CD4-positive, alpha-beta T cell (primary cell): ENCODE measurements at regions not wholly inside any gene's neighbourhood (a gene's known extent, or its start where the extent isn't known, plus 50 kb on each side); places are given as distances from the start of the nearest gene placed in this dataset.

ENCODE experiments used
- ATAC-seq: fragments of 200-7000 bp; cut with Tn5 transposase; one replicate; pipeline ENCODE4 v1.10.0; 2022; ENCODE audit warnings: mild to moderate bottlenecking; ENCODE audit not compliant: poor library complexity
- CTCF ChIA-PET: fragments of 350-600 bp; sonication (Branson Sonifier 250); formaldehyde crosslinking; loops from one replicate; lab custom pipeline; 2021; ENCODE audit warnings: antibody characterized with exemption, inconsistent platforms; lab: Charles Lee
- POLR2A ChIA-PET: fragments of 350-600 bp; sonication (Branson Sonifier 250); formaldehyde crosslinking; loops from one replicate; lab custom pipeline; 2021; ENCODE audit warnings: antibody characterized with exemption, inconsistent platforms; lab: Charles Lee
- DNase-seq, 14 experiments: peaks; one replicate each; pipeline ENCODE4 v3.0.0-alpha.2; 2013 to 2020; ENCODE audit warnings: mixed read lengths in 2 of 14
- H3K27ac ChIP-seq, 2 donors: one replicate each; pipeline versions ENCODE4 v1.5.1 to v1.7.0; 2013; ENCODE audit warnings: low read length in 2 of 2, low read depth in 1 of 2, mild to moderate bottlenecking in 1 of 2
- H3K27me3 ChIP-seq, 2 experiments: 1 replicate in 1 of 2; 2 replicates in 1 of 2; pipeline versions ENCODE4 v1.6.1 to v1.7.0; 2013; ENCODE audit warnings: low read length in 2 of 2, control low read depth in 1 of 2, mild to moderate bottlenecking in 1 of 2, moderate library complexity in 1 of 2; ENCODE audit not compliant: insufficient read depth in 2 of 2, control insufficient read depth in 1 of 2
- H3K36me3 ChIP-seq: one replicate; pipeline ENCODE4 v1.6.1; 2013; ENCODE audit warnings: low read length, control low read depth; ENCODE audit not compliant: insufficient read depth
- H3K4me1 ChIP-seq: one replicate; pipeline ENCODE4 v1.6.1; 2013; ENCODE audit warnings: low read length, control low read depth; ENCODE audit not compliant: insufficient read depth
- H3K4me3 ChIP-seq: one replicate; pipeline ENCODE4 v1.5.1; 2013; ENCODE audit warnings: mild to moderate bottlenecking, low read length, moderate library complexity
- H3K9me3 ChIP-seq, 2 experiments: 1 replicate in 1 of 2; 2 replicates in 1 of 2; pipeline versions ENCODE4 v1.6.1 to v1.7.0; 2013; ENCODE audit warnings: low read length in 2 of 2, mild to moderate bottlenecking in 2 of 2, control low read depth in 1 of 2, moderate library complexity in 1 of 2; ENCODE audit not compliant: control insufficient read depth in 1 of 2, insufficient read depth in 1 of 2
- H3K27ac Mint-ChIP-seq: one replicate; pipeline ENCODE4 v1.8.0; 2020; ENCODE audit warnings: mixed read lengths
- H3K27me3 Mint-ChIP-seq: one replicate; pipeline ENCODE4 v1.8.0; 2021; ENCODE audit warnings: mixed read lengths
- H3K36me3 Mint-ChIP-seq: one replicate; pipeline ENCODE4 v1.8.0; 2021; ENCODE audit warnings: low read depth, mixed read lengths
- H3K4me1 Mint-ChIP-seq: one replicate; pipeline ENCODE4 v1.8.0; 2021; ENCODE audit warnings: low read depth, mixed read lengths
- H3K4me3 Mint-ChIP-seq: one replicate; pipeline ENCODE4 v1.8.0; 2020; ENCODE audit warnings: mild to moderate bottlenecking, mixed read lengths
- H3K9me3 Mint-ChIP-seq: one replicate; pipeline ENCODE4 v1.8.0; 2020; ENCODE audit warnings: mixed read lengths
- CTCF ChIP-seq: fragments of 200-600 bp; IDR thresholded peaks from one replicate; pipeline ENCODE4 v1.8.0; 2022; ENCODE audit warnings: antibody characterized with exemption, mild to moderate bottlenecking
- intact Hi-C, 2 experiments: fragments of 100-400 bp; cut with DNase I in 1 of 2; cut with micrococcal nuclease in 1 of 2; formaldehyde crosslinking; loops; one replicate each; pipeline versions ENCODE4 v1.15.1 to v1.9.0; 2023 to 2025; cut with DNase I, micrococcal nuclease

GRCh38 chr13:91181892-91182291, 165.6 kb upstream of the MIR17HG start:
- ChIA-PET CTCF (no interaction called here), POLR2A (no interaction called here)
- no peaks in the 10 kb centered on the region for H3K4me1 ChIP-seq
- H3K27ac ChIP-seq, result no peak overlapping the region
- Mint-ChIP-seq H3K4me3 (no peak overlapping the region), H3K27me3 (peaks cover 13% of the 10 kb centered on the region), H3K36me3 (no peaks in the 10 kb centered on the region), H3K27ac (no peak overlapping the region), H3K4me1 (no peaks in the 10 kb centered on the region), H3K9me3 (no peaks in the 10 kb centered on the region)
- intact Hi-C loops, result no loop called here
- no peak for DNase-seq
- H3K27me3 ChIP-seq, result no peaks in the 10 kb centered on the region
- H3K4me3 ChIP-seq, result no peak overlapping the region
- H3K9me3 ChIP-seq, result no peaks in the 10 kb centered on the region
- no peaks in the 10 kb centered on the region for H3K36me3 ChIP-seq
- ATAC-seq, result no peak
- TF ChIP-seq CTCF, result no peak

- intact Hi-C loops, result no loop called here
- Mint-ChIP-seq H3K27ac (no peak overlapping the region), H3K4me3 (no peak overlapping the region), H3K4me1 (no peaks in the 10 kb centered on the region), H3K27me3 (peaks cover 8% of the 10 kb centered on the region), H3K36me3 (no peaks in the 10 kb centered on the region), H3K9me3 (no peaks in the 10 kb centered on the region)
- no peak overlapping the region for H3K27ac ChIP-seq
- no peak for ATAC-seq
- H3K36me3 ChIP-seq, result no peaks in the 10 kb centered on the region
- H3K9me3 ChIP-seq, result no peaks in the 10 kb centered on the region
- POLR2A ChIA-PET, result no interaction called here
- no peak overlapping the region for H3K4me3 ChIP-seq
- CTCF ChIA-PET, result no interaction called here
- no peak for TF ChIP-seq CTCF
- no peaks in the 10 kb centered on the region for H3K4me1 ChIP-seq
- no peak for DNase-seq
- no peaks in the 10 kb centered on the region for H3K27me3 ChIP-seq
These were observed 163.1 kb upstream of the MIR17HG start for GRCh38 chr13:91184244-91184926.

GRCh38 chr13:91185294-91185863, 162.1 kb upstream of the MIR17HG start:
- no peak for TF ChIP-seq CTCF
- CTCF ChIA-PET, result no interaction called here
- Histone ChIP-seq H3K9me3 (no peaks in the 10 kb centered on the region), H3K4me3 (no peak overlapping the region), H3K4me1 (no peaks in the 10 kb centered on the region), H3K27me3 (no peaks in the 10 kb centered on the region), H3K36me3 (no peaks in the 10 kb centered on the region), H3K27ac (no peak overlapping the region)
- Mint-ChIP-seq H3K4me3 (no peak overlapping the region), H3K27me3 (peaks cover 8% of the 10 kb centered on the region), H3K9me3 (no peaks in the 10 kb centered on the region), H3K27ac (no peak overlapping the region), H3K4me1 (no peaks in the 10 kb centered on the region), H3K36me3 (no peaks in the 10 kb centered on the region)
- ATAC-seq, result no peak
- POLR2A ChIA-PET, result no interaction called here
- no peak for DNase-seq
- intact Hi-C loops, result no loop called here
